ENCODE measurements at regions not wholly inside any gene's neighbourhood (a gene's known extent, or its start where the extent isn't known, plus 50 kb on each side); places are given as distances from the start of the nearest gene placed in this dataset.

- intact Hi-C loops (cut with micrococcal nuclease), result no loop called here
Measured at GRCh38 chr16:13393816-13394215, 492.4 kb downstream of the SHISA9 start.

GRCh38 chr16:13394488-13394887 lies 493.1 kb downstream of the SHISA9 start:
- intact Hi-C loops (cut with micrococcal nuclease), result no loop called here

- intact Hi-C loops (cut with micrococcal nuclease), result no loop called here
Measured at GRCh38 chr16:13397126-13397525, 495.7 kb downstream of the SHISA9 start.

GRCh38 chr16:13401641-13402040 lies 500.2 kb downstream of the SHISA9 start:
- intact Hi-C loops (cut with micrococcal nuclease), result no loop called here

- intact Hi-C loops (cut with micrococcal nuclease), result no loop called here
Measured at GRCh38 chr16:13402601-13403000, 501.2 kb downstream of the SHISA9 start.

GRCh38 chr16:13403326-13403725 lies 501.9 kb downstream of the SHISA9 start:
- intact Hi-C loops (cut with micrococcal nuclease), result no loop called here

- intact Hi-C loops (cut with micrococcal nuclease), result no loop called here
Measured at GRCh38 chr16:13414154-13414553, 505.8 kb upstream of the ERCC4 start.

GRCh38 chr16:13419589-13419988 lies 500.4 kb upstream of the ERCC4 start:
- intact Hi-C loops (cut with micrococcal nuclease), result no loop called here

GRCh38 chr16:13421726-13422125 lies 498.2 kb upstream of the ERCC4 start:
- intact Hi-C loops (cut with micrococcal nuclease), result no loop called here

- intact Hi-C loops (cut with micrococcal nuclease), result no loop called here
Measured at GRCh38 chr16:13425836-13426235, 494.1 kb upstream of the ERCC4 start.

- intact Hi-C loops (cut with micrococcal nuclease), result no loop called here
Measured at GRCh38 chr16:13426269-13426668, 493.7 kb upstream of the ERCC4 start.

- intact Hi-C loops (cut with micrococcal nuclease), result no loop called here
Measured at GRCh38 chr16:13426736-13427135, 493.2 kb upstream of the ERCC4 start.

- intact Hi-C loops (cut with micrococcal nuclease), result no loop called here
Measured at GRCh38 chr16:13427943-13428342, 492.0 kb upstream of the ERCC4 start.

GRCh38 chr16:13429416-13429815 lies 490.5 kb upstream of the ERCC4 start:
- intact Hi-C loops (cut with micrococcal nuclease), result no loop called here

GRCh38 chr16:13435415-13435814 lies 484.5 kb upstream of the ERCC4 start:
- intact Hi-C loops (cut with micrococcal nuclease), result no loop called here

- intact Hi-C loops (cut with micrococcal nuclease), result no loop called here
Measured at GRCh38 chr16:13435873-13436474, 484.0 kb upstream of the ERCC4 start.

- intact Hi-C loops (cut with micrococcal nuclease), result no loop called here
Measured at GRCh38 chr16:13436641-13437412, 483.1 kb upstream of the ERCC4 start.

GRCh38 chr16:13437413-13437795 lies 482.6 kb upstream of the ERCC4 start:
- intact Hi-C loops (cut with micrococcal nuclease), result no loop called here

GRCh38 chr16:13438064-13438463 lies 481.9 kb upstream of the ERCC4 start:
- intact Hi-C loops (cut with micrococcal nuclease), result no loop called here

- intact Hi-C loops (cut with micrococcal nuclease), result no loop called here
Measured at GRCh38 chr16:13439766-13440165, 480.2 kb upstream of the ERCC4 start.

- intact Hi-C loops (cut with micrococcal nuclease), result no loop called here
Measured at GRCh38 chr16:13441675-13442074, 478.3 kb upstream of the ERCC4 start.

- intact Hi-C loops (cut with micrococcal nuclease), result no loop called here
Measured at GRCh38 chr16:13448346-13448745, 471.6 kb upstream of the ERCC4 start.

GRCh38 chr16:13453325-13453724 lies 466.6 kb upstream of the ERCC4 start:
- intact Hi-C loops (cut with micrococcal nuclease), result loop anchor here (10.0 kb wide), 1 partner anchor 1109 kb away; no protein-coding TSS in a partner anchor

All from T-helper 1 cell treated with Interleukin-12 subunit alpha and Interleukin-12 subunit beta and Interleukin-4 antibody, amounts not matched to agents 30 ng/mL and 1 ng/mL, for 36 hours (primary cell).